Suppressor macrophage treated with lipopolysaccharide for 4 hours (primary cell): ENCODE measurements at regions not wholly inside any gene's neighbourhood (a gene's known extent, or its start where the extent isn't known, plus 50 kb on each side); places are given as distances from the start of the nearest gene placed in this dataset.

Source experiments
- DNase-seq: peaks from one replicate; pipeline ENCODE4 v3.0.0-alpha.2; 2020

DNA sequence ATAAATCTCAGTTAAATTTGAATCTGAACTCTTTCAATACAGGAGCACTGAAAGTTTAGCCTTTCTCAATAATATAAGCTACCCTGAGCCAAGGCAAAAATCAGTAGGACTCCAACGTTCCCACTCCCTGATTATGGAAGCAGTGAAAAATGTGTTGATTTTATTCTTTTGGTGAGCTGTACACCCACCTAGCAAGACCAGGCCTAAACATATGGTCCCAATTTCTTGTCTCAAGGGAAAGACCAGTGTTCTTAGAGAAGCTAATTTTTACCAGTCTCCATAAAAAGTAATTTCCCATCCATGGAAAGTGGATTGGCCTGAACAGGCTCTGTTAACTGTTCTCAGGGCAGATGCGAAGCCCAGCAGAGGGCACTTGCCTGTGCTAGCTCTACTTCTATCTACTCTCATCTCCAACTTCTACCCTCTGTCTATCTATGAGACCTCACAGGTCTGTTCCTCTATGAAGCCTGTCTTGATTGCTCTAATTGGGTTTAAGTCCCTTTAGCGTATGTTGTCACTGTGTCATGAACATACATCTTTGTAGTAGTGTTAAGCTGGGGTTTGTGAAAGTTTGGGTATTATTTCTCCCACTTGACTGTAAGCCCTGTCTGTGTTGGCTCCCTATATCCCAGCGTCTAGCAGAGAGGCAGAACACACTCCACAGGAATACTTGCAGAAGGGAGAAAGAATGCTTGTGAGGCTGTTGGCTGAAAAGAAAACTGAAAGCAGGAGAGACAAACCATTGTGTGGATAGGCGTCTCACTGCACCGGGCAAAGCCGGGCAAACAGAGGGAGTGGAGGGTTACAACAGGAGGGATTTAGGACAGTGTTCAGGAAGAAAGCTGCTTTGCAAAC, 167.1 kb upstream of the MAF start:
- no peak for DNase-seq

DNA sequence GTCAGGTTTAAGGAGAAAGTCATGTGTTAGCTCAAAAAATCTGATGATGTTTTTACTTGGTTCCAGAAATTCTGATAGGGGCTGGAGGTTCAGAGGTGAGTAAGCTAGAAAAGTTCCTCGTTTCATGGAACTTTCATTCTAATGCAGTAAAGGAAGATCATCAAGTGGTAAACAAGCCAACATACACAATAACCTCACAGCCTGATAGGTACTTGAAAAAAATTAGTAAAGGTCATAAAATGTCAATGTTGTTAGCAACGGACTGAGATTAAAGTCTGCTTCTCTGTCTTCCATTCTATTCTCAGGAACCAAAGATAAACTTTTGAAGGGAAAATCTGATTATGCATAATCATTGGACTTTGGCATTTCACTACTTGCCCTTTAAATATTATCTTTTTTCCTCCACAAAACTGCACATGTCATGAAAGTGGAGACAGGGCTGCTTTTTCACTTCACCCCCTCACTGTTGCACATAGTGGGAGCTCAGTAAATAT, 165.4 kb upstream of the MAF start:
- no peak for DNase-seq

DNA sequence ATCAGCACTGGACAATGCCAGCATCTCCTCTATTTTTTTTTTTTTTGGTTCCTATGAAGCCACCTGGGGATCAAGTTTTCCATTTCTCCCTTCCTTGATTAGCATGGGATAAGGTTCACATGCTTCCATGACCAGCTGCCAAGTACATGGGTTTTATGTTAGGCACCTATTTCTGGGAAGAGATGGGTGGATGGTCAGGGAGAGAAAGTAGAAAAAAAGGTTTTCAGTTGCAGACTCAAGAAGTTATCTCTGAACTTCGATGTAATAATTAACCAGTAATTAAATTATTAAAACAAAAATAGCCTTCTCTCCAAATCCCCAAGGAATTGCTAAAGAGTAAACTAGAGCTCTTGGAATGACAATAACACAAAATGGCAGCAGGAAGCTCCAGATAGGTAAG, 164.9 kb upstream of the MAF start:
- no peak for DNase-seq

DNA sequence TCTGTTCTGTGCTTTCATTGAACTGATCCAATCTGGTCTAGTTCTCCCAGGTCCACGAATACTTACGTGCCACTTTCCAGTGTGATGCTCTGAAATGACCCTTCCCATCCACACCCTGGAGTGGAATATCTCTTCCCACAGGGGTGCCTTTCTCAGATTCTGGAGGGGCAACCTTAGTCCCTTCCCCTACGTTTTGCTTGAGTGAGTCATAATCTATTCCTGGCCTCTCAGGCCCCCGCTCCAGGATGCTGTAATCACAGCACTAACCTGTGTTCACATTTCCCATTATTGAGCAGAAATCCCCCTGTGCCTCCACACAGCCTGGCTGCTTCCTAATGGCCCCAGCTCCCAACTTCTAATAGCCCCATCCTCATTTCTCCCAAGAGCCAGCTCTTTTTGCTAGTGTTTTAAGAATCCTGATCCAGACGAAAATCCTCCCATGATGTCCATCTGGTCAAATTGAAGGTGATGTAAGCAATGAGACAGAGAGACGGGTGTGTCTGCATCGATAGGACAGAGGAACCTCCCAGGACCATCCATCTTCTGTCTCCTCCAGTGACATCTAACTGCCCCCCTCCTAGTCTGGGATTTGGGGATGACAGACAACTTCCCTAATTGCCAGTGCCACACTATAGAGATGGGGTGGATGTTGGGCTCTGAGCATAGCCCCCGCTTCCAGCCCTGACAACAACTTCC, 164.0 kb upstream of the MAF start:
- DNase-seq: no peak

DNA sequence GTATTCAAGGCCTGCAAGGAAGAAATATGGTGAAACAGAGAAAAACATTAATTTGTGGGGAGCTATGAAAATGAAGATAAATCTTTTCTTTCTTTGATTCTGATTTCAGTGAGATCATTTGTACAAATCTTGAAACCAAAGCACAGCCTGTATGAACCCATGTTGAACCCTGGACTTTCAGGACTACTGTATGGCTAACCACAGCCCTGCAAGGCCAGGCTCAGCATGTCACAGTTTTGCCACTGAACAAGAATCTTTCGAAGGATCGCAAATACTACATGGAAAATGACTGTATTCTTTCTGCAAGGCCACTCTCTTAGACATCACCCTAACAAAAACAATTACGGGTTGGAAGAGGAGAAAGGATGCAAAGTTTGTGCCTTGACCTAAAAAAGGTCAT, 161.7 kb upstream of the MAF start:
- no peak for DNase-seq

DNA sequence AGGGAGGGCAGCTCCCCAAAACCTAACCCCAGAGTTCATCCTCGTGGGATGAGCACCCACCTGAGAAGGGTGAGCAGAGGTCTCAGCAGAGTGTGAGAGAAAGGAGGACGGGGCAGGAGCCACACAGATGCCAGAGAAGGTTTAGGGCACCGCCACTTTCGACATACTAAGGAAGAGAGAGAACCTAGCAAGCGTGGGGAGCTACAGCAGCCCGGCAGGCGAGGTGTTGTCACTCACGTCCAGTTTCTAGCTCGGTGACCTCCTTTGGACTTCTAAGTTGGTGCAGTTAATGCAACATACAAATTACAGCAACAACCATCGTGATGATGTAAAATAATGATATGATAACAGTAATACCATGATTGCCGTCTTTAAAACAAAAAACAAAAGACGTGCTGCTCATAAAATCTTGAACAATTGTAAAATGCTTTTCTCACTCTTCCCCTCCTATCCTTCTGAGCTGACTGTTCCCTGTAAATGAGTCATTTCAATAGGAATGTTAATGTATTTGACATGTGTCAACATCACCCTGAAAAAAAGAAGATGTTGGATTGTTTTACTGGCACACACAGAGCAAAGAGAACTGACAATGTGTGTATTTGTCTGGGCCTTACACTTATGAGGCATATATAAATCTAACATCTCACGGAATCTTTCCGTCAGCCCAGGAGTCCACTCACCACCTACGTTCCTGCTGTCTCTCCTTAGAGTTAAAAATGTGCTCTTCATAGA, 158.2 kb upstream of the MAF start:
- no peak for DNase-seq

DNA sequence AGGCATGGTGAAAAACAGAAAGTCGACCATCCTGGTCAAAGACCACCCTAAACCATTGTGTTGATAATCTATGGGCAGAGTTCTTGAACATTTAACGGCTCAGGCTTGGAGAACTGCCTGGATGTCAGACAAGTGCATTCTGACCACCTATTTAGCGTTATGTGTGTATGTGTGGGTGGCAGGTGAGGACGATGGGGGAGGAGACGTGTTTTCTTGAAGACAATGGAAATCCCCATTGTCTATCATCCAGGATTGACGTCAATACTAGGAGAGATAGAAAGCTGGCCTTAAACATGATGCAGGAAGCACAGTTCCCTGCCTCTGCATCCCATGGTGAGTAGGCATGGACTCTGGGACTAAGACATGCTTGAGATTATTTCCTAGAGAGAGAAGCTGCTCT, 157.4 kb upstream of the MAF start:
- no peak for DNase-seq

DNA sequence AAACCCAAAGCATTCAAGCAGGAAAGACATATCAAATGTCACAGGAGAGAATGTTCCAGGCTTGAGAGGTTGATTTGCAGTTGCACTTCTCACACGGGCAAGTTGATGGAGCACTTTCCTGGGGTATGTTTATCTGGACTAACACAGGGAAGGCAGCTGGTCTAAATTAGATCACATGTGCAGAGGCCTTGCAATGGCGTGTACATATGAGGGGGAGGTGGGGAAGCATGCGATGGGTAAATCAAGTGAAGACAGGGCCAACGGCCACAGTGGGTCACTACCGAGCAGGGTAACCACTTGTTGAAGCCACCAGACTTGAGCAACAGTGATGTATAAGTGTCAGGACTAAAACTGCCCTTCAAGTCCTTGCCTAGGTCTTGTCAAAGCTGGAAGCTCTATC, 156.6 kb upstream of the MAF start:
- DNase-seq: no peak

DNA sequence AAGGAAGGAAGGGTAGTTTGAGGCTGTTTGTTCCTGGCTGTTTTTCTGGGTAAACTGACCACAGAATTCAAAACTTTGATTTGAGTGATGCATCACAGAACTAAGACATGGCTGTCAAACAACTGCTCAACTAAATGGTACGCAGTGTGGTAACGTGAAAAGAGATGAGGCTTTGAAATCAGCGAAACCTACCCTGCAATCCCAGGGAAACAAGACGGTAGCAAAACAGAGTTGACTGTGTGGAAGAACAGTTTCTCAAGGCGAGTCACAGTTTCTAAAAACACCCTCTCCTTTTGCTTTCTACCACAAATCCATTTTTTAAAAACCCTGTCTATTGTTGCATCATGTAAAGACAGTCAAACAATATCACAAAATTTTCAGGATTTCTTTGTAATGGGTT, 156.0 kb upstream of the MAF start:
- no peak for DNase-seq

DNA sequence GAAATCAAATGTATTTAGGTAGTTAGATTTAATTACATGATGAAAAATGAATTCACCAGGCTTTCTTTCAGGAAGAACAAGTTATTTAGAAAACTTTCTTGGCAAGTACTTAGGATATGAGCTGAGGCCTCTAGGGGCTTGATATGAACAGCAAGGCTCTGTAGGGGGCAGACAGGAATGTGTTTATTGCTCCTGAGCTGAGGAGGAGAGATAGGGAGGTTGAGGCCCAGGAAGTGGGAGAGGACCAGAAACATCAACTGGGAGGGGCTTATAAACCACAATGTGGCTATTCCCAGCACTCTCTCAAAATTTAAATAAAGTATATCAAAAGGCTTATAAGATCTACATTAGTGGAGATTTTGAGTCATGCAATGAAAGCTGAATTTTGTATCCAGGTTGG, 154.0 kb upstream of the MAF start:
- DNase-seq: no peak

DNA sequence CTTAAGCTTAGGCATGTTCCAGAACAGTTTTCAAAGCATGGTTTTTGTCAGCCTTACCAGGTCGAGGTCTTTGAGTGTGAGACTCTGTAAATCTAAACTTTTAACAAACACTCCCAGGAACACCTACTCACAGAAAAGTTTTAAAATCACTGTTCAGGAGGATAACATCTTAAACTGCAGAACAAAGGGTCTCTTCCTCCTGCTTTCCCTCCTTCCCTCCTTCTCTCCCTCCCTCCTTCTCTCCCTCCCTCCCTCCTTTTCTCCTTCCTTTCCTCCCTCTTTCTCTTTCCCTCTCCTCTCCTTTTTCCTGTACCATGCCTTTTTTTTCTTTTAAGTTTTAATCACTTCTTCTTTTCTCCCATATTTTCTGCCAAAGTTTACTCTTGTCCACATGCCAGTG, 153.5 kb upstream of the MAF start:
- no peak for DNase-seq

DNA sequence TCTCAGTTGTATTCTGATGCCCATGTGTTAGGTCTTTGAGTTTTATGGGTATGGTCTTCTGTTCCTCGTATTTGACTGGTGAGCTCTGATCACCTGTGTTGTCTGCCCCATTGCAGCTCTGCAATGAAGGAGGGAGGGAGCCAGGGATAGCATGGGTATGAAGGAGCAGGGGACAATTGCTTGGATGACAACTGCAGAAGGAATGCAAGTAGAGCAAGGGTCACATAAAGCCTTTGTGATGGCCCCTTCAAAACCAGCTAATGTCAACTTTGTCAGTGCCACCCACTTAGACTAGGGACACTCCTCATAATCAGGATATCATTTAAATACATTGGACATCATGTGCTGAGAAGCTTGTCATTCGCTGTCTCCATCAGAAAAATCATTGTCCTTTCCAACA, 152.7 kb upstream of the MAF start:
- no peak for DNase-seq

DNA sequence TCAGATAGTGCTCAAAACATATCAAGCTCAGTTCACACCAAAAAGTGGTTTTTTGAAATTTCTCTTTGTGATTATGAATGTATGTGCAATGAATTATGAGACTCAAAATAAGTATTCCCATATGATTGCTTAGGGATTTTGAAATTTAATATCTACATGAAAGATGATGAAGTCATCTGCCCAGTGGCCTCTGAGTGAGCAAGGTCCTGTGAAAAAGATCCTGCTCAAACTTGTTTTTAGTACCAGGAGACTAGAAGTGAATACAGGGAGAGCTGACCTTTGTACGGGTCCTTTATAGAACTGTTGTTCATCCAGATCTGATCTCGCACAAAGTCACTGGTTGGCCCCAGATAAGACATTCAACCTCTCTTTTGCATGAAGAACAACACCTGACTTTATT, 151.9 kb upstream of the MAF start:
- no peak for DNase-seq

DNA sequence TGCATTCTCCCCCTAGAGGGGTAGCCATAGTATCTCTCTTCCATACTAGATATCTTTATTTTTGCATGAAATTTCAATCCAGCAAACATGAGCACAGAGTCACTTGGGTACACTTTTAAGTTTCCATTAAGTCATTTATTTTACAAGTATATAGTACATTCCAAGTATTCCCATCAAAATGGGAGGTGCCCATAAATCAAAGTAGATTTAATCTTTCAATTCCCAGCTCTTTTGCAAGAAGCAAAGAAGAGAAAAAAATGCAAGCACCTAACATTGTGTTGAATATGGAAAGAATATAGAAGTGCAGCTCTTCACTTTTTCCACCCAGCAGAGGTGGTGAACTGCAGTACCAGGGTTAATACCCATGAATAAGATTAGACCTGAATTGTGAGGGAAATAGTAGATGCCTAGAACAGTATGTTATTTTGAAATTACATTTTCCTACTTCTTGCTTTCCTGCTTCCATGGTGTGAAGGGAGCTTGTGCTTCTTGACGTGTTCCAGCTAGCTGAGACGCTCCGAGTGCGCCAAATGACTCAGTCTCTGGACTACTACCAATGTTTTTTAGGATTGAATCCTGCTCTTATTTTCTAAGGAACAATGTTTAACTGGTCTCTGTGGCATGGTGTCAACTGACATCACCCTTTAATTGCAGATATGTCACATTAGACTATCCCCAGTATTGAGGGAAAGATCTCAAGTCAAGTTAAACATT, 151.1 kb upstream of the MAF start:
- DNase-seq: no peak

DNA sequence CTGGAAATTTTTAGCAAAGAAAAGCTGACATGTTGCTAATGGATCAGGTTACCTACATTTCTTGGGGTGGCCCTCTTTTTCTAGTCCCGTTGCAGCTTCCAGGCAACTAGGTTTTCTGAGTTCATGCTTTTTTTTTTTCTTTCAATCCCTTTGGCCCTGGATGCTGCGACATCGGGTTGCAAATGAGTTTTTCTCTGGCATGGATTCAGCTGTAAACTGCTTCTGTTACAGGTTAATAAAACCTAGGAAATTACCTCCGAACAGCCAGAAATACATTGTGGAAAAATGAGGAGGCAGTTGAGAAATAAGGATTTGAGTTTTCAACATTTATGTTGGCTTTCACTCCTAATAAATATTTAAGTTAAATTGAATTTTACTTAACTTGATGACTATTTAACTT, 149.8 kb upstream of the MAF start:
- no peak for DNase-seq

DNA sequence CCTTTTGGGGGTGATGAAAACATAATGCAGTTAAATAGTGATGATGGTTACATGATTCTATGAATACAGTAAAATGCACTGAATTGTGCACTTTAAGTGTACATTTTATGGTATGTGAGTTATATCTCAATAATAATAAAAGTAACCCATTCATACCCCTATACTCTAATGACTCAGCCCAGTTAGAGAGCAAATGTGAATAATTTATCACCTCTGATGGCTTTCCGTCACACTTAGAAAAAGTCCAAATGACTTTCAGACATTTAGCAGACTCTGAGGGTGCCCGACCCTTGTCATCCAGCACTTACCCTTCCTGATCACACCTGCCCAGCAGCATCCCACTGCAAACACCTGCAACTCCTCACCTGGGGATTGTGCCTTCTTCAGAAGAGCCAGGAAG, 148.1 kb upstream of the MAF start:
- DNase-seq: no peak

DNA sequence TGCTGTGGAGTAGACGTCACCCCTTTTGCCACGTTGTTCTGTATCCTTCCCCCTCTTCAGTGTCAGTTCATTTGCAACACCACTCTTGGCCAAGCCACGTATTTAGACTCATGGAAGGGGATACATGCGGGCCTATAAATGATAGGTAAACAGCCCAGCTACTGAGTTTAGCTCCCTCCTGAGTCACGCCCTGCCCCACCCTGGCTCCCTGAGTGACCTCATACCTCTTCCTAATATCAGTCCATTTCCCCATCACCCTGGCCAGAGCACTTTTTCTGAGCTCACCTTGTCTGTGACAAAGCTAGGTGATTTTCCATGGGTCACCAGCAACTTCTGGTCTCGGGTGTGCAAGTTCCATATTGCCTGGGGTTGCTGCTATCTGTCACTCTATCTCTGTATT, 147.2 kb upstream of the MAF start:
- DNase-seq: no peak

DNA sequence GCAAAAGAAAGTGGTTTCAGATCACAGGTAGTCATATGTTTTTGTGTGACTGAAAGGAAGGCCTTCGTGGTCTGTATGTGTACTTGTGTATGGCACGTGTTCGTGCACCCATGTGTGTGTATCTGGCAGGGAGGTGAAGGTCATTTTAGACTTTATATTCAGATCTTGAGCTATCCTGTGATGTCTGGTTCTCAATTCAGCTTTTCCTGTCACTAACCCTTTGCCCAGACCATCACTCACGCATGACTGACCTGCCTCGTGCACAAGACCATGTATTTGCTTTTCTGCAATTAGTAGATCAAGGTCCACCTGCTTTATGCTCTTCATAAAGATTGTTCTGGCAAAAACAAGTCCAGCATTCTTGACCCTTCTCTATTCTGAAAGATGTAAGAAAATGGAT, 139.7 kb upstream of the MAF start:
- DNase-seq: no peak

DNA sequence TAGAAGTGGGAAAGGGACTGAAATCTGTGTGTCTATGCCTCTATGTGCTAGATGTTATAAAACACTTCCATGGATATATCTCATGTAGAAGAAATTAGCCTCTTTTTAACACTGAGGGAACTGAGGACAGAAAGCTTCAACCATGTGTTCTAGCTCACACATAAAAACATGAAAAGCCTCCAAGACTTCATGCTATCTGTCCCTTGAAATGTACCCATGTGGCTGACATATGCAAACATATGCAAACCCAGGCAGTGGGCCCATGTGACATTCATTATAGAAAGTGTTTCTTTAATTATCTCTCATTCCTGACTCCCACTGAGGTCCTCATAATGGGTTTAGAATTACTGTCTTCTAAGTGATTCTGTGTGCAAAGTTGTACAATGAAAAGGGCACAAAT, 134.7 kb upstream of the MAF start:
- no peak for DNase-seq

DNA sequence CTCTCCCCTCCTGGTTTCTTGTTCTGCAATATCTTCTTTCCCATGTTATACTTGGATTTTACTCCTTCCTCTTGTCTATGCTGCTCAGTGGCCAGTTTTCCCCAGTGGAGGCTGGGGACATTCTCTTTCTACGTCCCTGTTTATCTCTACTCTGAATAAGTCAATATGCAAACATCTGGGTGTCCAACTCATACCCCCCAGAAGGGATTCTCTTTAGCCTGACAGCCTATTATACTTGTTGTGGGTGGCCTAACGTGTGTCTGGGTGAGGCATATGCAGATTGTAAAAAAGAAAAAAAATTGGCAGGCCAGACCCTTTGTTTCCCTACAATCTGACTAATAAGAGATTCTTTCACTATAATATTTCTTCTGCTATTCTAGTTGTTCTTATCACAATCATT, 134.2 kb upstream of the MAF start:
- no peak for DNase-seq

DNA sequence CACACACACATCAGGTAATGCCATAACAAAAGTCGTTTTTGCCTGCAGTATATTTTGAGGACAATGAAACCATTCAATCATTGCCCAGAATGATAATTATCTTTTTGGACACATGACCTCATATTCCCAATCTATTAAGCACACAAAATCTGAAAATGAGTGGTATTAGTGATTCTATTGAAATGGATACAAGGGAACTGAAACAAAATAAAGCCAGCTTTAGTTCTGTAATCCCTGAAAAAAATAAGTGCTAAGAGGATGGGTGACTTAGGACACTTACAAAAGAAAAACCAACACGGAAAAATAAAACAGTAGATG, 128.3 kb upstream of the MAF start:
- no peak for DNase-seq

DNA sequence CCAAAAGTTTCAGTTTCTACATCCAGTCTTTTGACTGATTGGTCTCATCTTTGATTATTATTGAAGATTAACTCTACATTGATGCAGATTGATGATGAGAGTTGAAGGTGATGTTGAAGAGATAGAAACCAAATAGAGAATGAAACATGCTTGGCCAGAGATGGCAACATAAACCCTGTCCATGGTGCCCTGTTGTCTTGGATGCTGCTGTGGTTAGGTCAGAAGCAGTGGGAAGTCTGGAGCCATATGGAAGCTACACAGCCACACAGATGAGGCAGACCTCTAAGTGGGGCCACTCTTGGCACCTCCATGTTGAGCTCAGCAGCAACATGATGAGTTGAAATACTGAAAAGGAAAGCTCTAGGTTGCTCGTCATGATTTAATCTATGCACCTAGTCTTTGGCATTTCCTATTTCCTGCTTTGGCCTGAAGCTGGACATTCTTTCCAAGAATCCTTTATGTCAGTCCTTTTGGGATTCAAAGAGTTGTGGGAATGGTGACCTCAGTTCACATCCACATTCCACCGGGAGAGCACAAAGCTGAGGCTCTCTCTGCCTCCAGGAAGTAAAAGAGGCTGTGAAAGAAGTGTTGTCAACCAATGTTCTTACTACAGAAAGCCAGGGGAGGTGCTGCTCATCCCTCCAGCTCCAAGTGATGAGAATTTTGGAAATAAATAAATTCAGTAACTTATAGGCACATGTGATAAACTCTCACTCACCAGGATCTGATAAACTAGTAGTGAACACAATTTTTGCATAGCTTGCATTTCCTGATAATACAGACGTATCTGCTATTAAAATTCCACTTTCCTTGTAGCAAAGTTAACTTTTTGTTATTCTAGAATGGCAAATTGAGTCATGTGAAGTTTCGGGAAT, 127.7 kb upstream of the MAF start:
- no peak for DNase-seq
